Endothelial cell (in vitro differentiated cells): ENCODE measurements at regions not wholly inside any gene's neighbourhood (a gene's known extent, or its start where the extent isn't known, plus 50 kb on each side); places are given as distances from the start of the nearest gene placed in this dataset.

Experiments
- DNase-seq: peaks from one replicate; pipeline ENCODE4 v3.0.0; 2021; ENCODE audit warnings: low spot score
- H3K27ac Mint-ChIP-seq: one replicate; pipeline ENCODE4 v1.8.0; 2021; ENCODE audit warnings: mixed read lengths, inconsistent platforms; ENCODE audit not compliant: unreplicated experiment
- H3K27me3 Mint-ChIP-seq: one replicate; pipeline ENCODE4 v1.8.0; 2021; ENCODE audit warnings: mild to moderate bottlenecking, moderate library complexity, mixed read lengths, inconsistent platforms; ENCODE audit not compliant: unreplicated experiment
- H3K36me3 Mint-ChIP-seq: one replicate; pipeline ENCODE4 v1.8.0; 2021; ENCODE audit warnings: mild to moderate bottlenecking, low read depth, mixed read lengths, inconsistent platforms; ENCODE audit not compliant: unreplicated experiment
- H3K4me1 Mint-ChIP-seq: one replicate; pipeline ENCODE4 v1.8.0; 2021; ENCODE audit warnings: mild to moderate bottlenecking, mixed read lengths, inconsistent platforms; ENCODE audit not compliant: unreplicated experiment
- H3K4me3 Mint-ChIP-seq: one replicate; pipeline ENCODE4 v1.8.0; 2021; ENCODE audit warnings: mild to moderate bottlenecking, mixed read lengths, inconsistent platforms; ENCODE audit not compliant: unreplicated experiment
- H3K9me3 Mint-ChIP-seq: one replicate; pipeline ENCODE4 v1.8.0; 2021; ENCODE audit warnings: mixed read lengths, inconsistent platforms; ENCODE audit not compliant: unreplicated experiment
- TF ChIP-seq, protein P1 (sequence below): fragments of 200-600 bp; sonication (generic); IDR thresholded peaks from one replicate; pipeline ENCODE4 v1.5.0; 2021; ENCODE audit warnings: antibody characterized with exemption; ENCODE audit not compliant: unreplicated experiment

GRCh38 chr4:124762956-124763355, 50.4 kb upstream of the ANKRD50 start:
- no peak overlapping the region for H3K4me3 Mint-ChIP-seq

More at GRCh38 chr4:124762956-124763355, 50.4 kb upstream of the ANKRD50 start:
- DNase-seq = no peak
- Mint-ChIP-seq H3K27ac (no peak overlapping the region), H3K9me3 (no peaks in the 10 kb centered on the region), H3K27me3 (peaks cover 5% of the 10 kb centered on the region), H3K4me1 (no peaks in the 10 kb centered on the region), H3K36me3 (no peaks in the 10 kb centered on the region)
- TF ChIP-seq, protein P1, sequence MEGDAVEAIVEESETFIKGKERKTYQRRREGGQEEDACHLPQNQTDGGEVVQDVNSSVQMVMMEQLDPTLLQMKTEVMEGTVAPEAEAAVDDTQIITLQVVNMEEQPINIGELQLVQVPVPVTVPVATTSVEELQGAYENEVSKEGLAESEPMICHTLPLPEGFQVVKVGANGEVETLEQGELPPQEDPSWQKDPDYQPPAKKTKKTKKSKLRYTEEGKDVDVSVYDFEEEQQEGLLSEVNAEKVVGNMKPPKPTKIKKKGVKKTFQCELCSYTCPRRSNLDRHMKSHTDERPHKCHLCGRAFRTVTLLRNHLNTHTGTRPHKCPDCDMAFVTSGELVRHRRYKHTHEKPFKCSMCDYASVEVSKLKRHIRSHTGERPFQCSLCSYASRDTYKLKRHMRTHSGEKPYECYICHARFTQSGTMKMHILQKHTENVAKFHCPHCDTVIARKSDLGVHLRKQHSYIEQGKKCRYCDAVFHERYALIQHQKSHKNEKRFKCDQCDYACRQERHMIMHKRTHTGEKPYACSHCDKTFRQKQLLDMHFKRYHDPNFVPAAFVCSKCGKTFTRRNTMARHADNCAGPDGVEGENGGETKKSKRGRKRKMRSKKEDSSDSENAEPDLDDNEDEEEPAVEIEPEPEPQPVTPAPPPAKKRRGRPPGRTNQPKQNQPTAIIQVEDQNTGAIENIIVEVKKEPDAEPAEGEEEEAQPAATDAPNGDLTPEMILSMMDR = no peak
